DMS79 treated with DMSO at 0.1 percent for 48 hours (cell line): ENCODE measurements at regions not wholly inside any gene's neighbourhood (a gene's known extent, or its start where the extent isn't known, plus 50 kb on each side); places are given as distances from the start of the nearest gene placed in this dataset.
A peak's percentile ranks its signal among the peaks of the same experiment; 100 is the strongest.
"Not testable (repeated sequence)": the region's sequence is repeated elsewhere in the genome, so short reads cannot be mapped to it uniquely, and the experiment has no call there.

Experiments used
- DNase-seq: peaks from one replicate; lab custom pipeline; 2025; lab: John Stamatoyannopoulos, UW

- DNase-seq: no peak
These were observed 110.9 kb upstream of the L3MBTL4 start for GRCh38 chr18:6525604-6526003.

GRCh38 chr18:6537475-6537874 is 122.8 kb upstream of the L3MBTL4 start:
- no peak for DNase-seq

- DNase-seq: not testable (repeated sequence)
These were observed 126.5 kb upstream of the L3MBTL4 start for GRCh38 chr18:6541131-6541679.

- DNase-seq: no peak
These were observed 127.6 kb upstream of the L3MBTL4 start for GRCh38 chr18:6542296-6542695.

GRCh38 chr18:6543330-6543908 is 128.7 kb upstream of the L3MBTL4 start:
- DNase-seq: peak; percentile 82

GRCh38 chr18:6546229-6546628 is 131.5 kb upstream of the L3MBTL4 start:
- peak; percentile 99 for DNase-seq

- DNase-seq: no peak
These were observed 132.8 kb upstream of the L3MBTL4 start for GRCh38 chr18:6547476-6547875.

- no peak for DNase-seq
These were observed 138.7 kb upstream of the L3MBTL4 start for GRCh38 chr18:6553234-6553900.

- DNase-seq: no peak
These were observed 142.5 kb upstream of the L3MBTL4 start for GRCh38 chr18:6557057-6557769.

- no peak for DNase-seq
These were observed 143.1 kb upstream of the L3MBTL4 start for GRCh38 chr18:6557770-6558248.

- DNase-seq: no peak
These were observed 143.9 kb upstream of the L3MBTL4 start for GRCh38 chr18:6558446-6559156.

- DNase-seq: no peak
These were observed 144.6 kb upstream of the L3MBTL4 start for GRCh38 chr18:6559296-6559695.

- DNase-seq: no peak
These were observed 146.3 kb upstream of the L3MBTL4 start for GRCh38 chr18:6561016-6561415.

- peak; percentile 87 for DNase-seq
These were observed 146.7 kb upstream of the L3MBTL4 start for GRCh38 chr18:6561420-6561861.

- peak; percentile 35 for DNase-seq
These were observed 147.2 kb upstream of the L3MBTL4 start for GRCh38 chr18:6561862-6562291.

- DNase-seq: no peak
These were observed 149.2 kb upstream of the L3MBTL4 start for GRCh38 chr18:6563896-6564295.

- no peak for DNase-seq
These were observed 150.5 kb upstream of the L3MBTL4 start for GRCh38 chr18:6564950-6565814.

GRCh38 chr18:6565815-6566081 is 151.0 kb upstream of the L3MBTL4 start:
- no peak for DNase-seq

GRCh38 chr18:6566338-6566911 is 151.7 kb upstream of the L3MBTL4 start:
- no peak for DNase-seq

GRCh38 chr18:6569813-6570212 is 155.1 kb upstream of the L3MBTL4 start:
- no peak for DNase-seq
